ENCODE measurements at regions not wholly inside any gene's neighbourhood (a gene's known extent, or its start where the extent isn't known, plus 50 kb on each side); places are given as distances from the start of the nearest gene placed in this dataset.

GRCh38 chr2:161046876-161047275 lies 113.4 kb upstream of the TANK start:
- no peaks in the 10 kb centered on the region for H3K9me3 ChIP-seq (replicated peaks in 1 of 2; ENCODE audit: control insufficient read depth in 1 of 2, insufficient read depth in 1 of 2, low read length in 2 of 2)
- H3K79me2 ChIP-seq (ENCODE audit: insufficient read depth, low read length): no peaks in the 10 kb centered on the region
- no peak overlapping the region for H3K4me3 Mint-ChIP-seq
- intact Hi-C loops (cut with micrococcal nuclease): no loop called here
- no peaks in the 10 kb centered on the region for H3K36me3 ChIP-seq (replicated peaks in 1 of 2; ENCODE audit: control insufficient read depth in 1 of 2, insufficient read depth in 2 of 2, low read length in 2 of 2)
- H3K4me2 ChIP-seq (replicated peaks; ENCODE audit: extremely low read depth, low read length, poor library complexity, severe bottlenecking): no peak overlapping the region
- TF ChIP-seq CTCF (IDR thresholded peaks at IDR 0.05): no peak
- no peaks in the 10 kb centered on the region for H3K4me1 ChIP-seq (ENCODE audit: control insufficient read depth in 1 of 2, insufficient read depth in 2 of 2, low read length in 2 of 2)
- H3K9ac ChIP-seq (ENCODE audit: insufficient read depth, low read length, poor library complexity, severe bottlenecking): no peak overlapping the region
- H3K36me3 Mint-ChIP-seq: no peaks in the 10 kb centered on the region
- no peaks in the 10 kb centered on the region for H3K4me1 Mint-ChIP-seq
- H3K27me3 Mint-ChIP-seq (ENCODE audit: low read depth in 3 of 3): peaks cover 0 to 9% (median 4%) of the 10 kb centered on the region in 3 donors
- H2AFZ ChIP-seq (ENCODE audit: insufficient read depth, low read depth, low read length, poor library complexity, severe bottlenecking): no peak overlapping the region
- DNase-seq: no peak
- no peak overlapping the region for H3K27ac ChIP-seq (ENCODE audit: low read depth in 1 of 2, low read length in 2 of 2)
- H4K20me1 ChIP-seq (ENCODE audit: insufficient read depth, low read length): no peaks in the 10 kb centered on the region
- no peak overlapping the region for H3K27ac Mint-ChIP-seq
- no CpG with 5 or more reads among the region's 2 CpGs for whole genome bisulfite sequencing (ENCODE audit: insufficient coverage)
- H3K4me3 ChIP-seq (replicated peaks in 1 of 3; ENCODE audit: low read depth in 2 of 3, low read length in 3 of 3): no peak overlapping the region
- H3K27me3 ChIP-seq (ENCODE audit: control insufficient read depth in 2 of 2, insufficient read depth in 2 of 2, low read length in 2 of 2): peaks cover 0 to 2% of the 10 kb centered on the region in 2 donors
- H3K9me3 Mint-ChIP-seq: no peaks in the 10 kb centered on the region

GRCh38 chr2:161048317-161048716 lies 111.9 kb upstream of the TANK start:
- H3K27me3 ChIP-seq (ENCODE audit: control insufficient read depth in 2 of 2, insufficient read depth in 2 of 2, low read length in 2 of 2): peaks cover 0 to 2% of the 10 kb centered on the region in 2 donors
- Mint-ChIP-seq H3K36me3 (no peaks in the 10 kb centered on the region), H3K27ac (no peak overlapping the region), H3K4me3 (no peak overlapping the region), H3K4me1 (no peaks in the 10 kb centered on the region), H3K9me3 (no peaks in the 10 kb centered on the region), H3K27me3 (ENCODE audit: low read depth in 3 of 3) (peaks cover 2 to 9% (median 4%) of the 10 kb centered on the region in 3 donors)
- no peaks in the 10 kb centered on the region for H3K9me3 ChIP-seq (replicated peaks in 1 of 2; ENCODE audit: control insufficient read depth in 1 of 2, insufficient read depth in 1 of 2, low read length in 2 of 2)
- no peaks in the 10 kb centered on the region for H3K79me2 ChIP-seq (ENCODE audit: insufficient read depth, low read length)
- no peaks in the 10 kb centered on the region for H4K20me1 ChIP-seq (ENCODE audit: insufficient read depth, low read length)
- intact Hi-C loops (cut with micrococcal nuclease): no loop called here
- H3K27ac ChIP-seq (ENCODE audit: low read depth in 1 of 2, low read length in 2 of 2): no peak overlapping the region
- H3K4me3 ChIP-seq (replicated peaks in 1 of 3; ENCODE audit: low read depth in 2 of 3, low read length in 3 of 3): no peak overlapping the region
- no peaks in the 10 kb centered on the region for H3K4me1 ChIP-seq (ENCODE audit: control insufficient read depth in 1 of 2, insufficient read depth in 2 of 2, low read length in 2 of 2)
- H2AFZ ChIP-seq (ENCODE audit: insufficient read depth, low read depth, low read length, poor library complexity, severe bottlenecking): no peak overlapping the region
- H3K4me2 ChIP-seq (replicated peaks; ENCODE audit: extremely low read depth, low read length, poor library complexity, severe bottlenecking): no peak overlapping the region
- no CpG with 5 or more reads among the region's 3 CpGs for WGBS (ENCODE audit: insufficient coverage)
- DNase-seq: no peak
- no peaks in the 10 kb centered on the region for H3K36me3 ChIP-seq (replicated peaks in 1 of 2; ENCODE audit: control insufficient read depth in 1 of 2, insufficient read depth in 2 of 2, low read length in 2 of 2)
- H3K9ac ChIP-seq (ENCODE audit: insufficient read depth, low read length, poor library complexity, severe bottlenecking): no peak overlapping the region
- no peak for TF ChIP-seq CTCF (IDR thresholded peaks at IDR 0.05)

Data from CD14-positive monocyte (primary cell).